Kidney (tissue), 13 donors: ENCODE measurements at regions not wholly inside any gene's neighbourhood (a gene's known extent, or its start where the extent isn't known, plus 50 kb on each side); places are given as distances from the start of the nearest gene placed in this dataset.
A peak's percentile ranks its signal among the peaks of the same experiment; 100 is the strongest.
"Not testable (repeated sequence)": the region's sequence is repeated elsewhere in the genome, so short reads cannot be mapped to it uniquely, and the experiment has no call there.

Experiments
- DNase-seq, 5 donors: peaks; one replicate each; pipeline ENCODE4 v3.0.0-alpha.2; 2013 to 2020
- FAIRE-seq: peaks from 2 replicates; lab custom pipeline; 2012; peaks lifted over from hg19 to GRCh38; lab: Jason Lieb, UNC
- H3K27ac ChIP-seq, 2 donors: one replicate each; pipeline ENCODE4 v1.7.0; 2013; ENCODE audit warnings: low read depth in 2 of 2, low read length in 2 of 2, inconsistent platforms in 1 of 2
- H3K27me3 ChIP-seq: one replicate; pipeline ENCODE4 v1.7.1; 2013; ENCODE audit warnings: low read length, inconsistent platforms; ENCODE audit not compliant: control insufficient read depth, insufficient read depth
- H3K36me3 ChIP-seq, 3 donors: one replicate each; pipeline versions ENCODE4 v1.7.0 to v1.7.1; 2013; ENCODE audit warnings: low read length in 3 of 3, control low read depth in 1 of 3, inconsistent platforms in 1 of 3; ENCODE audit not compliant: insufficient read depth in 3 of 3, control insufficient read depth in 2 of 3
- H3K4me1 ChIP-seq, 3 donors: one replicate each; pipeline versions ENCODE4 v1.7.0 to v1.7.1; 2013; ENCODE audit warnings: low read length in 3 of 3, inconsistent platforms in 1 of 3, low read depth in 1 of 3; ENCODE audit not compliant: control insufficient read depth in 2 of 3, insufficient read depth in 2 of 3
- H3K4me3 ChIP-seq, 3 donors: one replicate each; pipeline versions ENCODE4 v1.7.0 to v1.8.1; 2013; ENCODE audit warnings: low read length in 3 of 3, control low read depth in 1 of 3, inconsistent platforms in 1 of 3
- H3K9ac ChIP-seq, 3 donors: one replicate each; pipeline versions ENCODE4 v1.7.0 to v1.7.1; 2013; ENCODE audit warnings: low read length in 3 of 3, control low read depth in 1 of 3, inconsistent platforms in 1 of 3
- H3K9me3 ChIP-seq, 3 donors: one replicate each; pipeline versions ENCODE4 v1.7.0 to v1.7.1; 2013; ENCODE audit warnings: low read length in 3 of 3, control low read depth in 1 of 3, inconsistent platforms in 1 of 3; ENCODE audit not compliant: control insufficient read depth in 2 of 3, insufficient read depth in 1 of 3
- intact Hi-C: fragments of 100-400 bp; cut with DNase I; formaldehyde crosslinking; loops from one replicate; pipeline ENCODE4 v1.11.1; 2022
- TF ChIP-seq, protein P1 (sequence below): IDR thresholded peaks from 3 replicates; pipeline ENCODE4 v1.5.1; 2012; ENCODE audit warnings: mild to moderate bottlenecking, moderate library complexity, borderline replicate concordance; ENCODE audit not compliant: insufficient read depth; ENCODE audit errors: extremely low read depth
- donor health status: control.
- donor health status: control.
- donor health status: control.
- donor health status: control.
- donor health status: control.
- donor health status: DM: yes; HTN: yes; CAD: no.
- donor health status: Normal renal cell carcinoma (clear cell type).

DNA sequence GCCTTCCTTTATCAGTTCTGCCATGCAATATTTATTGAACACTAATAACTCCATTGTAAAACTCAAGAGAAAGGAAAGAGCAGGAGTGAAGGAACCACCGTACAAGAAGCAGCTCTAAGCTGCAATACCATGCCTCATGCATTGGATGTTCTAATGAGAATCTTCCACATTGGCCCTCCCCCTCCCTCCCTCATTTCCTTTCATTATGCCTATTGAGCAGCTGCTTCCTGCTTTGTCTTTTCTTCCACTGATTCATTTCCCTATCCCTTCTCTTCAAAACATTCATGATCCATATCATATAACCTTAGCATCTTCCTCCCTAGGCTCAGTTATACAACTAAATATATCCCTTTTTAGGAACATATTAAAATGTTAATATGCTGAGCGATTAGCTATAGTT lies 698.7 kb upstream of the GOLIM4 start:
- FAIRE-seq, result no peak
- TF ChIP-seq, protein P1, sequence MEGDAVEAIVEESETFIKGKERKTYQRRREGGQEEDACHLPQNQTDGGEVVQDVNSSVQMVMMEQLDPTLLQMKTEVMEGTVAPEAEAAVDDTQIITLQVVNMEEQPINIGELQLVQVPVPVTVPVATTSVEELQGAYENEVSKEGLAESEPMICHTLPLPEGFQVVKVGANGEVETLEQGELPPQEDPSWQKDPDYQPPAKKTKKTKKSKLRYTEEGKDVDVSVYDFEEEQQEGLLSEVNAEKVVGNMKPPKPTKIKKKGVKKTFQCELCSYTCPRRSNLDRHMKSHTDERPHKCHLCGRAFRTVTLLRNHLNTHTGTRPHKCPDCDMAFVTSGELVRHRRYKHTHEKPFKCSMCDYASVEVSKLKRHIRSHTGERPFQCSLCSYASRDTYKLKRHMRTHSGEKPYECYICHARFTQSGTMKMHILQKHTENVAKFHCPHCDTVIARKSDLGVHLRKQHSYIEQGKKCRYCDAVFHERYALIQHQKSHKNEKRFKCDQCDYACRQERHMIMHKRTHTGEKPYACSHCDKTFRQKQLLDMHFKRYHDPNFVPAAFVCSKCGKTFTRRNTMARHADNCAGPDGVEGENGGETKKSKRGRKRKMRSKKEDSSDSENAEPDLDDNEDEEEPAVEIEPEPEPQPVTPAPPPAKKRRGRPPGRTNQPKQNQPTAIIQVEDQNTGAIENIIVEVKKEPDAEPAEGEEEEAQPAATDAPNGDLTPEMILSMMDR, result no peak
- Histone ChIP-seq H3K4me1 (no peaks in the 10 kb centered on the region), H3K9me3 (no peaks in the 10 kb centered on the region), H3K9ac (no peak overlapping the region), H3K36me3 (no peaks in the 10 kb centered on the region), H3K27me3 (no peaks in the 10 kb centered on the region), H3K27ac (no peak overlapping the region), H3K4me3 (no peak overlapping the region)
- no peak for DNase-seq
- intact Hi-C loops, result no loop called here

DNA sequence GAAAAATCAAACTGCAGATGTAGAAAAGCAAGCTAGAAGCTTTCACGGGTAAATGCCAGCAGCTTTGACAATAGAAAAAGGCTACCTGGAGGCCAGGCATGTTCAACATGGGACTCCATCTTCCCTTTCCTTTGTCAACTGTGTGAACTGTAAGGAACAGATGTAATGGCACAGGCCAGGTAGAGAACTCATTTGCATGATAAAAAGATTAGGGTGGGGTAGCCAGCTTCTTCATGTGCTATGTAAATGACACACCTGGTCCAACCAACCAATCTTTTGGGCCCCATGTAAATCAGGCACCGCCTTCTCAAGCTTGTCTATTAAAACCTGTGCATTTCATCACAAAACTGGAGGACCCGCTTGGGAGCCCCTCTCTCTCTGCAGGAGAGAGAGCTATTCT lies 686.5 kb upstream of the GOLIM4 start:
- Histone ChIP-seq H3K9me3 (no peaks in the 10 kb centered on the region), H3K27ac (no peak overlapping the region), H3K9ac (no peak overlapping the region), H3K27me3 (no peaks in the 10 kb centered on the region), H3K36me3 (no peaks in the 10 kb centered on the region), H3K4me3 (no peak overlapping the region), H3K4me1 (no peaks in the 10 kb centered on the region)
- intact Hi-C loops, result no loop called here
- TF ChIP-seq, protein P1, result no peak
- DNase-seq, result no peak
- FAIRE-seq, result no peak

DNA sequence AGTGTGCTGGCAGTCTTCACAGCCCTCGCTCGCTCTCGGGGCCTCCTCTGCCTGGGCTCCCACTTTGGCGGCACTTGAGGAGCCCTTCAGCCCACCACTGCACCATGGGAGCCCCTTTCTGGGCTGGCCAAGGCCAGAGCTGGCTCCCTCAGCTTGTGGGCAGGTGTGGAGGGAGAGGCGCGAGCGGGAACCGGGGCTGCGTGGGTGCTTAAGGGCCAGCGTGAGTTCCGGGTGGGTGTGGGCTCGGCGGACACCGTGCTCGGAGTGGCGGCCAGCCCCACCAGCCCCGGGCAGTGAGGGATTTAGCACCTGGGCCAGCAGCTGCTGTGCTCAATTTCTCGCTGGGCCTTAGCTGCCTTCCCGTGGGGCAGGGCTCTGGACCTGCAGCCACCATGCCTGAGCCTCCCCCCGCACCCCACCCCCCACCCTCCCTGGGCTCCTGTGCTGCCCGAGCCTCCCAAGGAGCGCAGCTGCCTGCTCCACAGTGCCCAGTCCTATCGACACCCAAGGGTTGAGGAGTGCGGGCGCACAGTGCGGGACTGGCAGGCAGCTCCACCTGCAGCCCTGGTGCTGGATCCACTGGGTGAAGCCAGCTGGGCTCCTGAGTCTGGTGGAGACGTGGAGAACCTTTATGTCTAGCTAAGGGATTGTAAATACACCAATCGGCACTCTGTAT lies 684.4 kb upstream of the GOLIM4 start:
- peak in 1 of 5 donors; percentile 71 for DNase-seq
- H3K36me3 ChIP-seq, H3K27ac ChIP-seq, FAIRE-seq, H3K4me3 ChIP-seq, H3K9me3 ChIP-seq, H3K27me3 ChIP-seq, H3K4me1 ChIP-seq, intact Hi-C loops, H3K9ac ChIP-seq: not testable (repeated sequence)

DNA sequence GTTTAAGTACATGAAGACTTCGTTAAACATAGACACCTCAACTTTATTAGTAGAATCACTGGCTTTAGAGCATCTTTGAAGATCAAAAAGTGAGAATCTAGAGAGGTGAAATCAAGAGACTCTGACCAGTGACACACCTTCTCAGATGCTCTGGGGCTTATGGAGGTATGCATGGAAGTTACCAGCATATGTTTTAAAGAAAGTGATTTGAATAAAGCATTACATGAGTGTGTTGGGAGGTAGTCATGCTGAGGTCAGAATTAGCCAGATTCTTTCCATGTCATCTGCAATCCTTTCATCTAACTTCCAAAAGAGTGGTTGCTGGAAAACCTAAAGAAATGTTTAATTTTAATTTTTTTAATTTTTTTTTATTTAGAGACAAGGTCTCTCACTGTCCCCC lies 658.0 kb upstream of the GOLIM4 start:
- intact Hi-C loops, result no loop called here
- H3K4me3 ChIP-seq, result no peak overlapping the region
- FAIRE-seq, result no peak

More for the DNA sequence above, 658.0 kb upstream of the GOLIM4 start:
- Histone ChIP-seq H3K4me1 (no peaks in the 10 kb centered on the region), H3K9me3 (no peaks in the 10 kb centered on the region), H3K9ac (no peak overlapping the region), H3K27ac (no peak overlapping the region), H3K36me3 (no peaks in the 10 kb centered on the region), H3K27me3 (no peaks in the 10 kb centered on the region)
- no peak for DNase-seq
- TF ChIP-seq, protein P1, result no peak
